Panc1 (cell line): ENCODE measurements at regions not wholly inside any gene's neighbourhood (a gene's known extent, or its start where the extent isn't known, plus 50 kb on each side); places are given as distances from the start of the nearest gene placed in this dataset.

Experiments used
- ATAC-seq: fragments of 200-7000 bp; cut with Tn5 transposase; 2 replicates; pipeline ENCODE4 v1.9.1; 2020; ENCODE audit warnings: mild to moderate bottlenecking, moderate library complexity
- BruUV-seq: library from RNA; stranded (reverse); fragments of 400-500 nt; replicated peaks from 2 replicates; lab custom pipeline; 2021; lab: Mats Ljungman, UMichigan
- CTCF ChIA-PET: fragments of 300-600 bp; sonication (Branson Sonifier 250); formaldehyde crosslinking; loops from one replicate; lab custom pipeline; 2022; ENCODE audit warnings: antibody characterized with exemption; lab: Charles Lee
- POLR2A ChIA-PET: fragments of 300-600 bp; sonication (Branson Sonifier 250); formaldehyde crosslinking; loops from one replicate; lab custom pipeline; 2022; ENCODE audit warnings: antibody characterized with exemption; lab: Charles Lee
- DNase-seq: peaks from one replicate; pipeline ENCODE4 v3.0.0-alpha.2; 2010; ENCODE audit warnings: low read depth, low spot score
- H3K27ac ChIP-seq: 2 replicates; pipeline ENCODE4 v1.5.1; 2011; ENCODE audit warnings: mild to moderate bottlenecking, low read length, inconsistent platforms
- H3K27me3 ChIP-seq: fragments of 200-500 bp; sonication (Bioruptor generic); 2 replicates; pipeline ENCODE4 v1.6.0; 2014; ENCODE audit warnings: low read length, inconsistent platforms; ENCODE audit not compliant: control insufficient read depth, insufficient read depth
- H3K36me3 ChIP-seq: fragments of 200-500 bp; sonication (Bioruptor generic); 2 replicates; pipeline ENCODE4 v1.5.1; 2014; ENCODE audit warnings: inconsistent platforms, mild to moderate bottlenecking, low read length, moderate library complexity; ENCODE audit not compliant: control insufficient read depth, insufficient read depth
- H3K4me1 ChIP-seq: 2 replicates; pipeline ENCODE4 v1.5.1; 2011; ENCODE audit warnings: inconsistent platforms, mild to moderate bottlenecking, low read length, moderate library complexity; ENCODE audit not compliant: control insufficient read depth, insufficient read depth
- H3K4me3 ChIP-seq, 2 experiments: 2 replicates each; pipeline ENCODE4 v1.5.1; 2011 to 2012; ENCODE audit warnings: low read depth in 2 of 2, low read length in 2 of 2, mild to moderate bottlenecking in 2 of 2, inconsistent platforms in 1 of 2, moderate library complexity in 1 of 2
- H3K9me3 ChIP-seq: fragments of 200-500 bp; sonication (Bioruptor generic); 2 replicates; pipeline ENCODE4 v1.5.1; 2014; ENCODE audit warnings: low read depth, mild to moderate bottlenecking, inconsistent platforms, low read length, moderate library complexity; ENCODE audit not compliant: control insufficient read depth, insufficient read depth
- POLR2AphosphoS5 ChIP-seq: IDR thresholded peaks from 2 replicates; pipeline ENCODE4 v1.6.1; 2012; ENCODE audit warnings: mild to moderate bottlenecking, low read depth, low read length, moderate library complexity
- SIN3A ChIP-seq: IDR thresholded peaks from 2 replicates; pipeline ENCODE4 v1.6.1; 2012; ENCODE audit warnings: low read depth, mild to moderate bottlenecking, low read length, moderate library complexity, borderline replicate concordance; ENCODE audit not compliant: insufficient read depth
- TCF7L2 ChIP-seq: IDR thresholded peaks from 2 replicates; pipeline ENCODE4 v1.6.1; 2011; ENCODE audit warnings: mild to moderate bottlenecking, low read depth, low read length, inconsistent platforms
- in situ Hi-C: cut with HindIII; loops from 2 replicates; pipeline ENCODE4 v1.10.0; 2016; ENCODE audit warnings: low sequenced_read_pairs, low pct_unique_long_range_greater_than_20kb
- intact Hi-C: fragments of 100-400 bp; cut with micrococcal nuclease; formaldehyde crosslinking; loops from one replicate; pipeline ENCODE4 v1.10.0; 2022; ENCODE audit not compliant: unreplicated experiment
- TF ChIP-seq, protein P1 (sequence below), 2 experiments: IDR thresholded peaks; 2 replicates each; pipeline ENCODE4 v1.6.1; 2011 to 2012; ENCODE audit warnings: low read depth in 2 of 2, control low read depth in 1 of 2, low read length in 1 of 2, mild to moderate bottlenecking in 1 of 2, moderate library complexity in 1 of 2; ENCODE audit not compliant: insufficient read depth in 1 of 2
- TF ChIP-seq, protein P2 (sequence below): fragments of 450-650 bp; IDR thresholded peaks from 2 replicates; pipeline ENCODE4 v1.5.1; 2017; ENCODE audit warnings: mild to moderate bottlenecking

GRCh38 chr2:18180912-18181311 lies 302.4 kb downstream of the KCNS3 start:
- Histone ChIP-seq H3K36me3 (no peaks in the 10 kb centered on the region), H3K27ac (no peak overlapping the region), H3K27me3 (no peaks in the 10 kb centered on the region), H3K9me3 (no peaks in the 10 kb centered on the region), H3K4me1 (no peaks in the 10 kb centered on the region), H3K4me3 (no peak overlapping the region)
- POLR2A ChIA-PET, result no interaction called here
- DNase-seq (no peak), ATAC-seq (no peak)
- intact Hi-C loops (loop anchor here (2.0 kb wide), 1 partner anchor 192 kb away; no protein-coding TSS in a partner anchor), in situ Hi-C loops (no loop called here)
- CTCF ChIA-PET, result no interaction called here
- TF ChIP-seq SIN3A, result no peak
- TF ChIP-seq, protein P1, sequence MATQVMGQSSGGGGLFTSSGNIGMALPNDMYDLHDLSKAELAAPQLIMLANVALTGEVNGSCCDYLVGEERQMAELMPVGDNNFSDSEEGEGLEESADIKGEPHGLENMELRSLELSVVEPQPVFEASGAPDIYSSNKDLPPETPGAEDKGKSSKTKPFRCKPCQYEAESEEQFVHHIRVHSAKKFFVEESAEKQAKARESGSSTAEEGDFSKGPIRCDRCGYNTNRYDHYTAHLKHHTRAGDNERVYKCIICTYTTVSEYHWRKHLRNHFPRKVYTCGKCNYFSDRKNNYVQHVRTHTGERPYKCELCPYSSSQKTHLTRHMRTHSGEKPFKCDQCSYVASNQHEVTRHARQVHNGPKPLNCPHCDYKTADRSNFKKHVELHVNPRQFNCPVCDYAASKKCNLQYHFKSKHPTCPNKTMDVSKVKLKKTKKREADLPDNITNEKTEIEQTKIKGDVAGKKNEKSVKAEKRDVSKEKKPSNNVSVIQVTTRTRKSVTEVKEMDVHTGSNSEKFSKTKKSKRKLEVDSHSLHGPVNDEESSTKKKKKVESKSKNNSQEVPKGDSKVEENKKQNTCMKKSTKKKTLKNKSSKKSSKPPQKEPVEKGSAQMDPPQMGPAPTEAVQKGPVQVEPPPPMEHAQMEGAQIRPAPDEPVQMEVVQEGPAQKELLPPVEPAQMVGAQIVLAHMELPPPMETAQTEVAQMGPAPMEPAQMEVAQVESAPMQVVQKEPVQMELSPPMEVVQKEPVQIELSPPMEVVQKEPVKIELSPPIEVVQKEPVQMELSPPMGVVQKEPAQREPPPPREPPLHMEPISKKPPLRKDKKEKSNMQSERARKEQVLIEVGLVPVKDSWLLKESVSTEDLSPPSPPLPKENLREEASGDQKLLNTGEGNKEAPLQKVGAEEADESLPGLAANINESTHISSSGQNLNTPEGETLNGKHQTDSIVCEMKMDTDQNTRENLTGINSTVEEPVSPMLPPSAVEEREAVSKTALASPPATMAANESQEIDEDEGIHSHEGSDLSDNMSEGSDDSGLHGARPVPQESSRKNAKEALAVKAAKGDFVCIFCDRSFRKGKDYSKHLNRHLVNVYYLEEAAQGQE (IDR thresholded peaks at IDR 0.05; ENCODE audit: insufficient read depth in 1 of 2, low read depth in 2 of 2, low read length in 1 of 2), result no peak
- TF ChIP-seq TCF7L2, result no peak
- no TSS peak for BruUV-seq

- in situ Hi-C loops, result no loop called here
- no peak for TF ChIP-seq TCF7L2
- TF ChIP-seq, protein P1 (IDR thresholded peaks at IDR 0.05; ENCODE audit: insufficient read depth in 1 of 2, low read depth in 2 of 2, low read length in 1 of 2), result no peak
- no peak for TF ChIP-seq POLR2AphosphoS5
- TF ChIP-seq, protein P2, sequence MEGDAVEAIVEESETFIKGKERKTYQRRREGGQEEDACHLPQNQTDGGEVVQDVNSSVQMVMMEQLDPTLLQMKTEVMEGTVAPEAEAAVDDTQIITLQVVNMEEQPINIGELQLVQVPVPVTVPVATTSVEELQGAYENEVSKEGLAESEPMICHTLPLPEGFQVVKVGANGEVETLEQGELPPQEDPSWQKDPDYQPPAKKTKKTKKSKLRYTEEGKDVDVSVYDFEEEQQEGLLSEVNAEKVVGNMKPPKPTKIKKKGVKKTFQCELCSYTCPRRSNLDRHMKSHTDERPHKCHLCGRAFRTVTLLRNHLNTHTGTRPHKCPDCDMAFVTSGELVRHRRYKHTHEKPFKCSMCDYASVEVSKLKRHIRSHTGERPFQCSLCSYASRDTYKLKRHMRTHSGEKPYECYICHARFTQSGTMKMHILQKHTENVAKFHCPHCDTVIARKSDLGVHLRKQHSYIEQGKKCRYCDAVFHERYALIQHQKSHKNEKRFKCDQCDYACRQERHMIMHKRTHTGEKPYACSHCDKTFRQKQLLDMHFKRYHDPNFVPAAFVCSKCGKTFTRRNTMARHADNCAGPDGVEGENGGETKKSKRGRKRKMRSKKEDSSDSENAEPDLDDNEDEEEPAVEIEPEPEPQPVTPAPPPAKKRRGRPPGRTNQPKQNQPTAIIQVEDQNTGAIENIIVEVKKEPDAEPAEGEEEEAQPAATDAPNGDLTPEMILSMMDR, result no peak
- TF ChIP-seq SIN3A, result no peak
- ChIA-PET CTCF (no interaction called here), POLR2A (interaction anchor here (0.6 kb wide), 1 partner anchor 210 kb away, joined by 3 read pairs; no protein-coding TSS in a partner anchor)
- Histone ChIP-seq H3K4me1 (no peaks in the 10 kb centered on the region), H3K27ac (no peak overlapping the region), H3K9me3 (no peaks in the 10 kb centered on the region), H3K36me3 (no peaks in the 10 kb centered on the region), H3K4me3 (no peak overlapping the region), H3K27me3 (no peaks in the 10 kb centered on the region)
- intact Hi-C loops, result loop anchor here (2.0 kb wide), 1 partner anchor 193 kb away; no protein-coding TSS in a partner anchor
- DNase-seq, result no peak
- BruUV-seq, result no TSS peak
- ATAC-seq, result no peak
These were observed 301.7 kb downstream of the KCNS3 start for GRCh38 chr2:18180031-18180610.
